NCI-H128 (cell line): ENCODE measurements at regions not wholly inside any gene's neighbourhood (a gene's known extent, or its start where the extent isn't known, plus 50 kb on each side); places are given as distances from the start of the nearest gene placed in this dataset.

Experiments
- DNase-seq: peaks from one replicate; lab custom pipeline; 2025; ENCODE audit not compliant: unreplicated experiment; lab: John Stamatoyannopoulos, UW

- no peak for DNase-seq
Measured at GRCh38 chr17:51540151-51540550, 279.8 kb downstream of the UTP18 start.

GRCh38 chr17:51541215-51541614 is 280.9 kb downstream of the UTP18 start:
- no peak for DNase-seq

- no peak for DNase-seq
Measured at GRCh38 chr17:51546114-51546513, 285.8 kb downstream of the UTP18 start.

GRCh38 chr17:51548125-51548524 is 287.8 kb downstream of the UTP18 start:
- DNase-seq, result no peak

- DNase-seq, result no peak
Measured at GRCh38 chr17:51555153-51555552, 294.8 kb downstream of the UTP18 start.

GRCh38 chr17:51559778-51560177 is 299.4 kb downstream of the UTP18 start:
- DNase-seq, result no peak

- no peak for DNase-seq
Measured at GRCh38 chr17:51560398-51560797, 300.1 kb downstream of the UTP18 start.

GRCh38 chr17:51563961-51564360 is 303.6 kb downstream of the UTP18 start:
- no peak for DNase-seq

- DNase-seq, result no peak
Measured at GRCh38 chr17:51572115-51572514, 311.8 kb downstream of the UTP18 start.
